Astrocyte of the cerebellum (primary cell): ENCODE measurements at regions not wholly inside any gene's neighbourhood (a gene's known extent, or its start where the extent isn't known, plus 50 kb on each side); places are given as distances from the start of the nearest gene placed in this dataset.

Experiments used
- DNase-seq: peaks from one replicate; pipeline ENCODE4 v3.0.0-alpha.2; 2011; ENCODE audit warnings: low read depth
- H3K4me3 ChIP-seq: 2 replicates; pipeline ENCODE4 v1.5.1; 2011; ENCODE audit warnings: mild to moderate bottlenecking, low read depth, low read length, moderate library complexity
- CTCF ChIP-seq: IDR thresholded peaks from 2 replicates; pipeline ENCODE4 v1.5.1; 2012; ENCODE audit warnings: low read length, low read depth, moderate library complexity, mild to moderate bottlenecking; ENCODE audit errors: missing control alignments
- in situ Hi-C: cut with HindIII; loops from 2 replicates; pipeline ENCODE4 v1.10.0; 2017; ENCODE audit warnings: low sequenced_read_pairs

- no peak for DNase-seq
- TF ChIP-seq CTCF = no peak
- H3K4me3 ChIP-seq = no peak overlapping the region
- in situ Hi-C loops = no loop called here
Observed at GRCh38 chr6:98443633-98444032, 390.7 kb upstream of the POU3F2 start.

- TF ChIP-seq CTCF = no peak
- H3K4me3 ChIP-seq = no peak overlapping the region
- DNase-seq = no peak
- in situ Hi-C loops = no loop called here
Observed at GRCh38 chr6:98452685-98453084, 381.7 kb upstream of the POU3F2 start.

- DNase-seq = no peak
- no peak overlapping the region for H3K4me3 ChIP-seq
- in situ Hi-C loops = no loop called here
- TF ChIP-seq CTCF = no peak
Observed at GRCh38 chr6:98454809-98455322, 379.5 kb upstream of the POU3F2 start.

GRCh38 chr6:98458708-98459107, 375.7 kb upstream of the POU3F2 start:
- H3K4me3 ChIP-seq = no peak overlapping the region
- DNase-seq = no peak
- TF ChIP-seq CTCF = no peak
- in situ Hi-C loops = no loop called here

GRCh38 chr6:98463038-98464000, 371.1 kb upstream of the POU3F2 start:
- in situ Hi-C loops = no loop called here
- no peak for DNase-seq
- no peak overlapping the region for H3K4me3 ChIP-seq
- TF ChIP-seq CTCF = no peak

GRCh38 chr6:98467091-98467490, 367.3 kb upstream of the POU3F2 start:
- no peak for TF ChIP-seq CTCF
- DNase-seq = no peak
- H3K4me3 ChIP-seq = no peak overlapping the region
- in situ Hi-C loops = no loop called here
